ENCODE measurements at regions not wholly inside any gene's neighbourhood (a gene's known extent, or its start where the extent isn't known, plus 50 kb on each side); places are given as distances from the start of the nearest gene placed in this dataset.

DNA sequence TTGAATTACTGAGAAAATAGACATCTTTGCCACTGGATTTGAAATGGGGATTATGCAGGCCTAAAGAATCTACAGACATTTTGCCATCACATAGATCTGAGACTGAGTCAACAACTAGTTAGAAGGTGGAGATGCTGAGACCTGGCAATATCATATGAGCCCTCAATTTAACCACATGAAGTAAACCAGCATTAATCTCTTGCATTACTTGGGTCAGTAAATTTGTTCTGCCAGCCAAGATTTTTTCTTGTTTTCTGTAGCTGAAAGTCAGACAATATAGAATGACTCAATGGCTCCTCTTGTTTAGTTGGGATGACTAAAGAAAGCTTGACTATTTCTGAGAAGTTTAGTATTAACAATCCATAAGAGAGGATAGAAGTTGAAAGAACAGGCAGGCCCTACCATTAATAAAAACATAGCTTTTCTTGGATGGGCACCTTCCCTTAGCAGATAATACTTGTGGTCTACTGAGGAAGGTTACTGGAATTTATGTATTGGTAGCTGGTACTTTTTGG lies 396.7 kb upstream of the SORCS1 start:
- Histone ChIP-seq H3K4me1 (no peaks in the 10 kb centered on the region), H3K4me3 (ENCODE audit: low read depth, low read length) (no peak overlapping the region), H3K27me3 (replicated peaks; ENCODE audit: control insufficient read depth, insufficient read depth, low read length) (no peaks in the 10 kb centered on the region), H3K36me3 (ENCODE audit: control insufficient read depth, insufficient read depth, low read length) (no peaks in the 10 kb centered on the region), H3K9me3 (no peaks in the 10 kb centered on the region)
- no TSS peak for BruUV-seq (replicated peaks)
- no peak overlapping the region for H3K4me3 Mint-ChIP-seq (ENCODE audit: unreplicated experiment)
- DNase-seq = no peak
- H3K36me3 Mint-ChIP-seq (ENCODE audit: insufficient read depth, unreplicated experiment) = no peaks in the 10 kb centered on the region
- CTCF ChIA-PET = no interaction called here
- intact Hi-C loops (cut with micrococcal nuclease; ENCODE audit: unreplicated experiment) = no loop called here
- H3K27me3 Mint-ChIP-seq (ENCODE audit: insufficient read depth, unreplicated experiment) = no peaks in the 10 kb centered on the region
- TF ChIP-seq, protein P1, sequence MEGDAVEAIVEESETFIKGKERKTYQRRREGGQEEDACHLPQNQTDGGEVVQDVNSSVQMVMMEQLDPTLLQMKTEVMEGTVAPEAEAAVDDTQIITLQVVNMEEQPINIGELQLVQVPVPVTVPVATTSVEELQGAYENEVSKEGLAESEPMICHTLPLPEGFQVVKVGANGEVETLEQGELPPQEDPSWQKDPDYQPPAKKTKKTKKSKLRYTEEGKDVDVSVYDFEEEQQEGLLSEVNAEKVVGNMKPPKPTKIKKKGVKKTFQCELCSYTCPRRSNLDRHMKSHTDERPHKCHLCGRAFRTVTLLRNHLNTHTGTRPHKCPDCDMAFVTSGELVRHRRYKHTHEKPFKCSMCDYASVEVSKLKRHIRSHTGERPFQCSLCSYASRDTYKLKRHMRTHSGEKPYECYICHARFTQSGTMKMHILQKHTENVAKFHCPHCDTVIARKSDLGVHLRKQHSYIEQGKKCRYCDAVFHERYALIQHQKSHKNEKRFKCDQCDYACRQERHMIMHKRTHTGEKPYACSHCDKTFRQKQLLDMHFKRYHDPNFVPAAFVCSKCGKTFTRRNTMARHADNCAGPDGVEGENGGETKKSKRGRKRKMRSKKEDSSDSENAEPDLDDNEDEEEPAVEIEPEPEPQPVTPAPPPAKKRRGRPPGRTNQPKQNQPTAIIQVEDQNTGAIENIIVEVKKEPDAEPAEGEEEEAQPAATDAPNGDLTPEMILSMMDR (IDR thresholded peaks at IDR 0.05; ENCODE audit: insufficient read depth in 1 of 2, low read depth in 1 of 2, low read length in 1 of 2, severe bottlenecking in 1 of 2, unreplicated experiment in 1 of 2) = no peak
- H3K27ac Mint-ChIP-seq (ENCODE audit: unreplicated experiment) = no peak overlapping the region
- H3K4me1 Mint-ChIP-seq (ENCODE audit: low read depth, unreplicated experiment) = no peaks in the 10 kb centered on the region
- H3K9me3 Mint-ChIP-seq (ENCODE audit: unreplicated experiment) = peaks cover 12% of the 10 kb centered on the region
- POLR2A ChIA-PET = no interaction called here

DNA sequence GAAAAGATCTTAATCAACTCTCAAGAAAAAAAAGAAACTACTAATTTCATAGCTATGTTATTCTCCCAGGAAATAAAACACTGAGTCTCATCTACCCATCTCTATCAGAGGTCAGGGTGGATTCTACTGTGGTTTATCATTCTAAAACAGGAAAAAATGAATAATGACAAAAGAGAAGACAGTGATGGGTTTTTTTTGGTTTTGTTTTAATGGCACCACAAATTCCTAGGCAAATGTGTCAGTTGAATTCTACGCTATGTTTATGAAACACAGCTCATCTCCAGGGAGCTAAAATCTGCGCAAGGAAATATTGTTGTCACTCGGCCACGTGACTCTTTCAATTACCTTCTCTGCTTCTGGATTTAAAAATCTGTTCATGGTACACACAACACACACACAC lies 393.4 kb upstream of the SORCS1 start:
- TF ChIP-seq, protein P1 (IDR thresholded peaks at IDR 0.05; ENCODE audit: insufficient read depth in 1 of 2, low read depth in 1 of 2, low read length in 1 of 2, severe bottlenecking in 1 of 2, unreplicated experiment in 1 of 2) = no peak
- no peaks in the 10 kb centered on the region for H3K36me3 ChIP-seq (ENCODE audit: control insufficient read depth, insufficient read depth, low read length)
- no peaks in the 10 kb centered on the region for H3K27me3 ChIP-seq (replicated peaks; ENCODE audit: control insufficient read depth, insufficient read depth, low read length)
- H3K27me3 Mint-ChIP-seq (ENCODE audit: insufficient read depth, unreplicated experiment) = peaks cover 2% of the 10 kb centered on the region
- BruUV-seq (replicated peaks) = no TSS peak
- H3K4me3 ChIP-seq (ENCODE audit: low read depth, low read length) = no peak overlapping the region
- no peak overlapping the region for H3K27ac Mint-ChIP-seq (ENCODE audit: unreplicated experiment)
- H3K36me3 Mint-ChIP-seq (ENCODE audit: insufficient read depth, unreplicated experiment) = no peaks in the 10 kb centered on the region
- H3K4me3 Mint-ChIP-seq (ENCODE audit: unreplicated experiment) = no peak overlapping the region
- ChIA-PET CTCF (no interaction called here), POLR2A (no interaction called here)
- no peak for DNase-seq
- intact Hi-C loops (cut with micrococcal nuclease; ENCODE audit: unreplicated experiment) = no loop called here
- no peaks in the 10 kb centered on the region for H3K9me3 Mint-ChIP-seq (ENCODE audit: unreplicated experiment)
- H3K4me1 Mint-ChIP-seq (ENCODE audit: low read depth, unreplicated experiment) = no peaks in the 10 kb centered on the region
- no peaks in the 10 kb centered on the region for H3K4me1 ChIP-seq
- H3K9me3 ChIP-seq = no peaks in the 10 kb centered on the region

DNA sequence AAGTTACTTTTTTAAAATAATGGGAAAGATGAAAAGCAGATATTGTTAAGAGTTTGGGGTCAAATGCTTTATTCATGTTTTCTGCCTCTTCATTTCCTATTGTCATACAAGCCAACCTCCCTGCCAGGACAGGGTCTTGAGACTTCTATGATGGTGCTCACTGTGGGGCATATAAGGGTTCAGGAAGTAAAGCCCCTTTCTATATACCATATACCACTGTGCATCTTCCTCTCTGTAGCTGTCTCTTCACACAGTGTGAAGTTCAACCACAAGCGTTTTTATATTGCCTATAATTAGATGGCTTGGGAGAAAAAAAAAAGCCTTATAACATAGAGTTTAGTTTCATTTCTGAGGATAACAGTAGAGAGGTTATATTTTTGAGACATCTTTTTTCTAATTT lies 389.8 kb upstream of the SORCS1 start:
- no peaks in the 10 kb centered on the region for H3K4me1 Mint-ChIP-seq (ENCODE audit: low read depth, unreplicated experiment)
- Histone ChIP-seq H3K4me3 (ENCODE audit: low read depth, low read length) (no peak overlapping the region), H3K4me1 (no peaks in the 10 kb centered on the region), H3K9me3 (no peaks in the 10 kb centered on the region), H3K36me3 (ENCODE audit: control insufficient read depth, insufficient read depth, low read length) (no peaks in the 10 kb centered on the region), H3K27me3 (replicated peaks; ENCODE audit: control insufficient read depth, insufficient read depth, low read length) (no peaks in the 10 kb centered on the region)
- TF ChIP-seq, protein P1 (IDR thresholded peaks at IDR 0.05; ENCODE audit: insufficient read depth in 1 of 2, low read depth in 1 of 2, low read length in 1 of 2, severe bottlenecking in 1 of 2, unreplicated experiment in 1 of 2) = no peak
- H3K4me3 Mint-ChIP-seq (ENCODE audit: unreplicated experiment) = no peak overlapping the region
- H3K9me3 Mint-ChIP-seq (ENCODE audit: unreplicated experiment) = no peaks in the 10 kb centered on the region
- POLR2A ChIA-PET = no interaction called here
- no peak overlapping the region for H3K27ac Mint-ChIP-seq (ENCODE audit: unreplicated experiment)
- BruUV-seq (replicated peaks) = no TSS peak
- intact Hi-C loops (cut with micrococcal nuclease; ENCODE audit: unreplicated experiment) = no loop called here
- H3K27me3 Mint-ChIP-seq (ENCODE audit: insufficient read depth, unreplicated experiment) = peaks cover 2% of the 10 kb centered on the region
- no peaks in the 10 kb centered on the region for H3K36me3 Mint-ChIP-seq (ENCODE audit: insufficient read depth, unreplicated experiment)
- no peak for DNase-seq
- CTCF ChIA-PET = no interaction called here
